Glutamatergic neuron (in vitro differentiated cells): ENCODE measurements at regions not wholly inside any gene's neighbourhood (a gene's known extent, or its start where the extent isn't known, plus 50 kb on each side); places are given as distances from the start of the nearest gene placed in this dataset.

Source experiments
- DNase-seq: peaks from one replicate; pipeline ENCODE4 v3.0.0; 2022
- H3K27ac Mint-ChIP-seq: one replicate; pipeline ENCODE4 v1.8.0; 2020; ENCODE audit warnings: mild to moderate bottlenecking, mixed read lengths, inconsistent platforms; ENCODE audit not compliant: unreplicated experiment
- H3K27me3 Mint-ChIP-seq: one replicate; pipeline ENCODE4 v1.8.0; 2020; ENCODE audit warnings: mild to moderate bottlenecking, moderate library complexity, mixed read lengths, inconsistent platforms; ENCODE audit not compliant: unreplicated experiment
- H3K36me3 Mint-ChIP-seq: one replicate; pipeline ENCODE4 v1.8.0; 2020; ENCODE audit warnings: mild to moderate bottlenecking, mixed read lengths, inconsistent platforms; ENCODE audit not compliant: unreplicated experiment
- H3K4me1 Mint-ChIP-seq: one replicate; pipeline ENCODE4 v1.8.0; 2020; ENCODE audit warnings: mild to moderate bottlenecking, low read depth, mixed read lengths, inconsistent platforms; ENCODE audit not compliant: unreplicated experiment
- H3K4me3 Mint-ChIP-seq: one replicate; pipeline ENCODE4 v1.8.0; 2020; ENCODE audit warnings: mild to moderate bottlenecking, mixed read lengths, inconsistent platforms; ENCODE audit not compliant: unreplicated experiment
- H3K9me3 Mint-ChIP-seq: one replicate; pipeline ENCODE4 v1.8.0; 2020; ENCODE audit warnings: mild to moderate bottlenecking, moderate library complexity, mixed read lengths, inconsistent platforms; ENCODE audit not compliant: unreplicated experiment
- CTCF ChIP-seq: fragments of 200-600 bp; sonication (generic); IDR thresholded peaks from one replicate; pipeline ENCODE4 v1.5.0; 2021; ENCODE audit not compliant: partially characterized antibody, unreplicated experiment

GRCh38 chr6:84508981-84509380 lies 255.4 kb downstream of the TBX18 start:
- Mint-ChIP-seq H3K27me3 (no peaks in the 10 kb centered on the region), H3K4me3 (no peak overlapping the region), H3K4me1 (no peaks in the 10 kb centered on the region), H3K36me3 (no peaks in the 10 kb centered on the region), H3K27ac (no peak overlapping the region), H3K9me3 (no peaks in the 10 kb centered on the region)
- no peak for TF ChIP-seq CTCF
- DNase-seq = no peak

GRCh38 chr6:84508334-84508733 lies 256.1 kb downstream of the TBX18 start:
- Mint-ChIP-seq H3K4me1 (no peaks in the 10 kb centered on the region), H3K4me3 (no peak overlapping the region), H3K27me3 (no peaks in the 10 kb centered on the region), H3K9me3 (no peaks in the 10 kb centered on the region), H3K36me3 (no peaks in the 10 kb centered on the region), H3K27ac (no peak overlapping the region)
- DNase-seq = no peak
- no peak for TF ChIP-seq CTCF

GRCh38 chr6:84504025-84504424 lies 260.4 kb downstream of the TBX18 start:
- Mint-ChIP-seq H3K4me3 (no peak overlapping the region), H3K36me3 (no peaks in the 10 kb centered on the region), H3K27me3 (no peaks in the 10 kb centered on the region), H3K9me3 (no peaks in the 10 kb centered on the region), H3K27ac (no peak overlapping the region), H3K4me1 (no peaks in the 10 kb centered on the region)
- no peak for TF ChIP-seq CTCF
- DNase-seq = no peak

GRCh38 chr6:84501315-84501714 lies 263.1 kb downstream of the TBX18 start:
- no peak overlapping the region for H3K4me3 Mint-ChIP-seq
- no peaks in the 10 kb centered on the region for H3K27me3 Mint-ChIP-seq
- H3K27ac Mint-ChIP-seq = no peak overlapping the region
- H3K36me3 Mint-ChIP-seq = no peaks in the 10 kb centered on the region
- H3K9me3 Mint-ChIP-seq = no peaks in the 10 kb centered on the region
- no peaks in the 10 kb centered on the region for H3K4me1 Mint-ChIP-seq
- DNase-seq = no peak
- no peak for TF ChIP-seq CTCF

- H3K36me3 Mint-ChIP-seq = no peaks in the 10 kb centered on the region
- TF ChIP-seq CTCF = no peak
- no peaks in the 10 kb centered on the region for H3K4me1 Mint-ChIP-seq
- DNase-seq = no peak
- H3K4me3 Mint-ChIP-seq = no peak overlapping the region
- no peak overlapping the region for H3K27ac Mint-ChIP-seq
- H3K27me3 Mint-ChIP-seq = no peaks in the 10 kb centered on the region
- H3K9me3 Mint-ChIP-seq = no peaks in the 10 kb centered on the region
These were observed 263.7 kb downstream of the TBX18 start for GRCh38 chr6:84500726-84501125.
